HCT116 (cell line): ENCODE measurements at regions not wholly inside any gene's neighbourhood (a gene's known extent, or its start where the extent isn't known, plus 50 kb on each side); places are given as distances from the start of the nearest gene placed in this dataset.

ENCODE experiments used
- ATAC-seq: fragments of 200-7000 bp; cut with Tn5 transposase; 2 replicates; pipeline ENCODE4 v1.9.1; 2020; ENCODE audit warnings: mild to moderate bottlenecking, moderate library complexity
- BruUV-seq: library from RNA; stranded (reverse); fragments of 400-500 nt; replicated peaks from 2 replicates; lab custom pipeline; 2021; lab: Mats Ljungman, UMichigan
- CTCF ChIA-PET: fragments of 300-600 bp; sonication (Branson Sonifier 250); formaldehyde crosslinking; loops from one replicate; lab custom pipeline; 2021; ENCODE audit warnings: antibody characterized with exemption; lab: Charles Lee
- POLR2A ChIA-PET: fragments of 300-600, 350-600 bp; sonication (Branson Sonifier 250); formaldehyde crosslinking; loops from one replicate; lab custom pipeline; 2021; ENCODE audit warnings: antibody characterized with exemption; lab: Charles Lee
- RAD21 ChIA-PET, 2 experiments: fragments of 300-600 bp; sonication (Branson Sonifier 250); formaldehyde crosslinking; loops; one replicate each; lab custom pipeline; 2023; ENCODE audit warnings: low total read pairs in 2 of 2; ENCODE audit not compliant: uncharacterized antibody in 2 of 2, unreplicated experiment in 2 of 2, low non-redundant PET in 1 of 2; lab: Charles Lee
- DNase-seq: peaks from one replicate; pipeline ENCODE4 v3.0.0-alpha.2; 2010; ENCODE audit warnings: low read depth, low spot score
- H2AFZ ChIP-seq: fragments of 200-600 bp; shearing (Covaris generic), sonication (generic); 2 replicates; pipeline ENCODE4 v1.6.1; 2017; ENCODE audit warnings: low read depth, mixed run types, mixed read lengths, antibody characterized with exemption, low read length; ENCODE audit not compliant: poor library complexity, severe bottlenecking
- H3K27ac ChIP-seq: 2 replicates; pipeline ENCODE4 v1.5.1; 2012; ENCODE audit warnings: low read depth, low read length
- H3K27me3 ChIP-seq: fragments of 200-600 bp; sonication (generic); 2 replicates; pipeline ENCODE4 v1.6.1; 2016; ENCODE audit warnings: mixed run types, low read length, mixed read lengths; ENCODE audit not compliant: insufficient read depth
- H3K36me3 ChIP-seq, 2 experiments: fragments of 200-500 bp in 1 of 2; fragments of 200-600 bp in 1 of 2; sonication (Bioruptor generic) in 1 of 2; sonication (generic) in 1 of 2; 2 replicates each; pipeline versions ENCODE4 v1.5.1 to v1.6.1; 2014 to 2016; ENCODE audit warnings: low read length in 2 of 2, inconsistent platforms in 1 of 2, mixed read lengths in 1 of 2, mixed run types in 1 of 2; ENCODE audit not compliant: insufficient read depth in 2 of 2, control insufficient read depth in 1 of 2
- H3K4me1 ChIP-seq, 2 experiments: fragments of 200-600 bp in 1 of 2; sonication (generic) in 1 of 2; 2 replicates each; pipeline versions ENCODE4 v1.5.1 to v1.6.1; 2012 to 2017; ENCODE audit warnings: low read length in 2 of 2, inconsistent platforms in 1 of 2, mild to moderate bottlenecking in 1 of 2, mixed read lengths in 1 of 2, mixed run types in 1 of 2, moderate library complexity in 1 of 2; ENCODE audit not compliant: insufficient read depth in 2 of 2, control insufficient read depth in 1 of 2
- H3K4me2 ChIP-seq: fragments of 200-600 bp; sonication (generic); 2 replicates; pipeline ENCODE4 v1.6.1; 2017; ENCODE audit warnings: mixed run types, low read length, mixed read lengths
- H3K4me3 ChIP-seq, 2 experiments: fragments of 200-600 bp in 1 of 2; sonication (generic) in 1 of 2; replicated peaks in 1 of 2; 2 replicates each; pipeline ENCODE4 v1.5.1; 2011 to 2016; ENCODE audit warnings: low read length in 2 of 2, control low read depth in 1 of 2, low read depth in 1 of 2, mild to moderate bottlenecking in 1 of 2, mixed read lengths in 1 of 2, mixed run types in 1 of 2
- H3K79me2 ChIP-seq: fragments of 200-600 bp; sonication (generic); 2 replicates; pipeline ENCODE4 v1.6.1; 2017; ENCODE audit warnings: mild to moderate bottlenecking, mixed run types, low read length, moderate library complexity, mixed read lengths; ENCODE audit not compliant: insufficient read depth
- H3K9ac ChIP-seq: fragments of 200-600 bp; sonication (generic); 2 replicates; pipeline ENCODE4 v1.6.1; 2016; ENCODE audit warnings: low read length, mixed read lengths
- H3K9me2 ChIP-seq: fragments of 200-600 bp; sonication (generic), shearing (Covaris generic); 2 replicates; pipeline ENCODE4 v1.6.1; 2017; ENCODE audit warnings: mixed run types, mild to moderate bottlenecking, moderate library complexity; ENCODE audit not compliant: insufficient read depth
- H3K9me3 ChIP-seq, 2 experiments: fragments of 200-500 bp in 1 of 2; fragments of 200-600 bp in 1 of 2; sonication (Bioruptor generic) in 1 of 2; sonication (generic) in 1 of 2; 2 replicates each; pipeline ENCODE4 v1.6.1; 2014 to 2017; ENCODE audit warnings: low read length in 2 of 2, mixed read lengths in 2 of 2, inconsistent platforms in 1 of 2, low read depth in 1 of 2, mild to moderate bottlenecking in 1 of 2, mixed run types in 1 of 2, moderate library complexity in 1 of 2; ENCODE audit not compliant: control insufficient read depth in 1 of 2, insufficient read depth in 1 of 2
- H4K20me1 ChIP-seq: fragments of 200-600 bp; sonication (generic), shearing (Covaris generic); 2 replicates; pipeline ENCODE4 v1.6.1; 2017; ENCODE audit warnings: mixed run types, mild to moderate bottlenecking, moderate library complexity; ENCODE audit not compliant: insufficient read depth
- CBX3 ChIP-seq: IDR thresholded peaks from 2 replicates; pipeline ENCODE4 v1.6.1; 2012; ENCODE audit warnings: low read depth
- CEBPB ChIP-seq: IDR thresholded peaks from 2 replicates; pipeline ENCODE4 v1.6.1; 2012; ENCODE audit warnings: low read depth
- EGR1 ChIP-seq: IDR thresholded peaks from 2 replicates; pipeline ENCODE4 v1.6.1; 2012; ENCODE audit warnings: low read depth
- EZH2phosphoT487 ChIP-seq: fragments of 200-600 bp; IDR thresholded peaks from 2 replicates; pipeline ENCODE4 v1.6.1; 2018; ENCODE audit warnings: antibody characterized with exemption, borderline replicate concordance
- FOSL1 ChIP-seq: IDR thresholded peaks from 2 replicates; pipeline ENCODE4 v1.6.1; 2012; ENCODE audit warnings: low read depth
- POLR2A ChIP-seq: IDR thresholded peaks from 2 replicates; pipeline ENCODE4 v1.7.0; 2011; ENCODE audit warnings: borderline replicate concordance; ENCODE audit not compliant: insufficient read depth, insufficient read length; ENCODE audit errors: extremely low read depth
- POLR2AphosphoS5 ChIP-seq: IDR thresholded peaks from 2 replicates; pipeline ENCODE4 v1.6.1; 2011; ENCODE audit warnings: mild to moderate bottlenecking, low read depth, low read length, moderate library complexity
- RAD21 ChIP-seq: IDR thresholded peaks from 2 replicates; pipeline ENCODE4 v1.6.1; 2012; ENCODE audit warnings: low read depth, mild to moderate bottlenecking
- SIN3A ChIP-seq: IDR thresholded peaks from 2 replicates; pipeline ENCODE4 v1.6.1; 2012; ENCODE audit warnings: low read depth
- SRF ChIP-seq: IDR thresholded peaks from 2 replicates; pipeline ENCODE4 v1.6.1; 2012; ENCODE audit warnings: low read depth
- ZNF274 ChIP-seq: fragments of 200-500 bp; sonication (Bioruptor generic); IDR thresholded peaks from 2 replicates; pipeline ENCODE4 v1.6.1; 2014; ENCODE audit warnings: mild to moderate bottlenecking, low read depth, low read length, inconsistent platforms
- intact Hi-C: fragments of 100-400 bp; cut with micrococcal nuclease; formaldehyde crosslinking; loops from 2 replicates; pipeline ENCODE4 v1.10.0; 2022
- TF ChIP-seq, protein P1 (sequence below), 3 experiments: fragments of 200-600 bp in 1 of 3; sonication (generic) in 1 of 3; IDR thresholded peaks in 2 of 3; conservative IDR thresholded peaks in 1 of 3; 2 replicates each; pipeline ENCODE4 v1.5.1; 2012 to 2017; ENCODE audit warnings: low read depth in 2 of 3, low read length in 2 of 3, antibody characterized with exemption in 1 of 3, borderline replicate concordance in 1 of 3, control low read depth in 1 of 3, mild to moderate bottlenecking in 1 of 3, mixed read lengths in 1 of 3, mixed run types in 1 of 3, moderate library complexity in 1 of 3; ENCODE audit not compliant: insufficient read depth in 1 of 3

GRCh38 chr7:67900456-67900855 lies 903.8 kb downstream of the TYW1 start:
- ChIA-PET RAD21 (no interaction called here), POLR2A (no interaction called here), CTCF (no interaction called here)
- no peaks in the 10 kb centered on the region for H3K27me3 ChIP-seq
- no peak overlapping the region for H3K9ac ChIP-seq
- no peak overlapping the region for H3K4me3 ChIP-seq
- intact Hi-C loops = no loop called here
- no peaks in the 10 kb centered on the region for H4K20me1 ChIP-seq
- no peak for DNase-seq
- peaks cover 0 to 6% of the 10 kb centered on the region in 2 experiments; a peak in 2 of 4 replicates for H3K9me3 ChIP-seq
- no peaks in the 10 kb centered on the region for H3K79me2 ChIP-seq
- no peaks in the 10 kb centered on the region for H3K36me3 ChIP-seq
- no peak overlapping the region for H2AFZ ChIP-seq
- no TSS peak for BruUV-seq
- no peak overlapping the region for H3K27ac ChIP-seq
- TF ChIP-seq RAD21 (no peak), ZNF274 (no peak), CEBPB (no peak), FOSL1 (no peak), POLR2AphosphoS5 (no peak), EZH2phosphoT487 (no peak), SRF (no peak)
- H3K9me2 ChIP-seq = no peaks in the 10 kb centered on the region
- H3K4me1 ChIP-seq = no peaks in the 10 kb centered on the region
- H3K4me2 ChIP-seq = no peak overlapping the region
- ATAC-seq = no peak

DNA sequence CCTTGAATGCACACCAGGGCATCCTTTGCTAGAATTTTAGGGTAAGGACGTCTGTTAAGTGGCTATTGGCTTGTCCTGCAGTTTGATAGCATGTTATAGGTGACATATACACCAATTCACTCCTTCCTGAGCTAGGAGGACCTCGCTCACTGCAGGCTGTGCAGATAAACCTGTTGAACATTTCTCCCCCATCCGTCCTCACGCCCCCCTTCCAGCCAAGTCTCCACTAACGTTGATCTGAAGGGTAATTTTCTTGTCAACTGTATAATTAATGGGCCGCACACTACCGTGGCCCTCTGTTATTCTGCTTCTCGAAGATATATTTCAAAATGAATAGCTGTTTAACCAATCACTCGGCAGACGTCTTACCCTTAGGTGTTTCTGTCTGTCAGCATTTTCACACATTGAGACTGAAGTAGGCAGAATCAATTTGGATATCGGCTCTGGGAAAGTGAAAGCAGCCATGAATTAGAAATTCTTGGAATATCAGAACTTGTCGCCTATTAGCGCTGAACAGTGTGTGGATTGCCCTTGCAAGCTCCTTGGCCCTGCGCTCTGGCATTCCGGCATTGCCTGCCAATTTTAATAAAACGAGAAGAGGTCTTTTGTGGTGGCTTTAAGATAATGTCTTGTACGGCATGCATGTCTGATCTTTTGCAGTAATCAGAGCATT lies 905.3 kb downstream of the TYW1 start:
- no peaks in the 10 kb centered on the region for H3K9me2 ChIP-seq
- no peaks in the 10 kb centered on the region for H4K20me1 ChIP-seq
- ATAC-seq (no peak), DNase-seq (no peak)
- no TSS peak for BruUV-seq
- H3K4me2 ChIP-seq = no peak overlapping the region
- H3K27me3 ChIP-seq = no peaks in the 10 kb centered on the region
- POLR2A ChIA-PET = no interaction called here
- H3K4me1 ChIP-seq = no peaks in the 10 kb centered on the region
- TF ChIP-seq CBX3 (no peak), CEBPB (no peak), EGR1 (no peak), POLR2A (no peak), SIN3A (no peak)
- TF ChIP-seq, protein P1, sequence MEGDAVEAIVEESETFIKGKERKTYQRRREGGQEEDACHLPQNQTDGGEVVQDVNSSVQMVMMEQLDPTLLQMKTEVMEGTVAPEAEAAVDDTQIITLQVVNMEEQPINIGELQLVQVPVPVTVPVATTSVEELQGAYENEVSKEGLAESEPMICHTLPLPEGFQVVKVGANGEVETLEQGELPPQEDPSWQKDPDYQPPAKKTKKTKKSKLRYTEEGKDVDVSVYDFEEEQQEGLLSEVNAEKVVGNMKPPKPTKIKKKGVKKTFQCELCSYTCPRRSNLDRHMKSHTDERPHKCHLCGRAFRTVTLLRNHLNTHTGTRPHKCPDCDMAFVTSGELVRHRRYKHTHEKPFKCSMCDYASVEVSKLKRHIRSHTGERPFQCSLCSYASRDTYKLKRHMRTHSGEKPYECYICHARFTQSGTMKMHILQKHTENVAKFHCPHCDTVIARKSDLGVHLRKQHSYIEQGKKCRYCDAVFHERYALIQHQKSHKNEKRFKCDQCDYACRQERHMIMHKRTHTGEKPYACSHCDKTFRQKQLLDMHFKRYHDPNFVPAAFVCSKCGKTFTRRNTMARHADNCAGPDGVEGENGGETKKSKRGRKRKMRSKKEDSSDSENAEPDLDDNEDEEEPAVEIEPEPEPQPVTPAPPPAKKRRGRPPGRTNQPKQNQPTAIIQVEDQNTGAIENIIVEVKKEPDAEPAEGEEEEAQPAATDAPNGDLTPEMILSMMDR (IDR thresholded peaks at IDR 0.05 in 2 of 3, conservative IDR thresholded peaks at IDR 0.05 in 1 of 3; ENCODE audit: borderline replicate concordance in 1 of 3, insufficient read depth in 1 of 3, low read depth in 2 of 3, low read length in 2 of 3) = no peak
- H3K4me3 ChIP-seq = no peak overlapping the region
- peaks cover 0 to 8% of the 10 kb centered on the region in 2 experiments; a peak in 2 of 4 replicates for H3K9me3 ChIP-seq
- intact Hi-C loops = no loop called here
- H3K36me3 ChIP-seq = no peaks in the 10 kb centered on the region
- CTCF ChIA-PET = no interaction called here
- RAD21 ChIA-PET = no interaction called here
- no peak overlapping the region for H3K27ac ChIP-seq
- no peak overlapping the region for H3K9ac ChIP-seq
- H2AFZ ChIP-seq = no peak overlapping the region
- no peaks in the 10 kb centered on the region for H3K79me2 ChIP-seq
